HEK293T (cell line): ENCODE measurements at regions not wholly inside any gene's neighbourhood (a gene's known extent, or its start where the extent isn't known, plus 50 kb on each side); places are given as distances from the start of the nearest gene placed in this dataset.

Experiments used
- CTCF ChIA-PET: fragments of 350-600 bp; formaldehyde crosslinking; extraction: SDS; loops from one replicate; lab custom pipeline; 2021; ENCODE audit warnings: antibody characterized with exemption, inconsistent platforms; lab: Yijun Ruan, JAX
- POLR2A ChIA-PET: fragments of 350-600 bp; formaldehyde crosslinking; extraction: SDS; loops from one replicate; lab custom pipeline; 2020; ENCODE audit warnings: antibody characterized with exemption, inconsistent platforms; lab: Yijun Ruan, JAX
- DNase-seq: peaks from one replicate; pipeline ENCODE4 v3.0.0; 2012; ENCODE audit warnings: mixed read lengths; ENCODE audit errors: extremely low spot score
- ARNT ChIP-seq: fragments of 450-650 bp; IDR thresholded peaks from 2 replicates; pipeline ENCODE4 v1.6.1; 2017; ENCODE audit warnings: mild to moderate bottlenecking
- BHLHE40 ChIP-seq: fragments of 450-650 bp; IDR thresholded peaks from 2 replicates; pipeline ENCODE4 v1.6.1; 2016; ENCODE audit warnings: mild to moderate bottlenecking, moderate library complexity, borderline replicate concordance
- CTBP1 ChIP-seq: fragments of 450-650 bp; IDR thresholded peaks from 2 replicates; pipeline ENCODE4 v1.6.1; 2016; ENCODE audit warnings: borderline replicate concordance
- ELF4 ChIP-seq: fragments of 450-650 bp; IDR thresholded peaks from 2 replicates; pipeline ENCODE4 v1.6.1; 2017; ENCODE audit warnings: antibody characterized with exemption
- FOXA1 ChIP-seq: fragments of 450-650 bp; IDR thresholded peaks from 2 replicates; pipeline ENCODE4 v1.6.1; 2016; ENCODE audit warnings: mild to moderate bottlenecking
- FOXK2 ChIP-seq: fragments of 450-650 bp; IDR thresholded peaks from 2 replicates; pipeline ENCODE4 v1.6.1; 2016; ENCODE audit warnings: mild to moderate bottlenecking
- FOXM1 ChIP-seq: fragments of 450-650 bp; IDR thresholded peaks from 2 replicates; pipeline ENCODE4 v1.6.1; 2017; ENCODE audit warnings: mild to moderate bottlenecking, borderline replicate concordance
- HDGF ChIP-seq: fragments of 450-650 bp; IDR thresholded peaks from 2 replicates; pipeline ENCODE4 v1.6.1; 2017; ENCODE audit warnings: antibody characterized with exemption, borderline replicate concordance
- L3MBTL2 ChIP-seq: fragments of 450-650 bp; conservative IDR thresholded peaks from 2 replicates; pipeline ENCODE4 v1.6.1; 2016; ENCODE audit warnings: mild to moderate bottlenecking
- LEF1 ChIP-seq: fragments of 450-650 bp; IDR thresholded peaks from 2 replicates; pipeline ENCODE4 v1.6.1; 2017; ENCODE audit warnings: mild to moderate bottlenecking, borderline replicate concordance
- NFRKB ChIP-seq: fragments of 450-650 bp; IDR thresholded peaks from 2 replicates; pipeline ENCODE4 v1.6.1; 2016; ENCODE audit warnings: mild to moderate bottlenecking, moderate library complexity
- SP1 ChIP-seq: fragments of 450-650 bp; IDR thresholded peaks from 2 replicates; pipeline ENCODE4 v1.6.1; 2017
- SUZ12 ChIP-seq: fragments of 450-650 bp; IDR thresholded peaks from 2 replicates; pipeline ENCODE4 v1.6.1; 2016; ENCODE audit warnings: mild to moderate bottlenecking
- TARDBP ChIP-seq: fragments of 450-650 bp; IDR thresholded peaks from 2 replicates; pipeline ENCODE4 v1.6.1; 2016
- ZNF384 ChIP-seq: fragments of 450-650 bp; IDR thresholded peaks from 2 replicates; pipeline ENCODE4 v1.6.1; 2016
- TF ChIP-seq, protein P1 (sequence below): fragments of 450-650 bp; IDR thresholded peaks from 2 replicates; pipeline ENCODE4 v1.6.1; 2016

DNA sequence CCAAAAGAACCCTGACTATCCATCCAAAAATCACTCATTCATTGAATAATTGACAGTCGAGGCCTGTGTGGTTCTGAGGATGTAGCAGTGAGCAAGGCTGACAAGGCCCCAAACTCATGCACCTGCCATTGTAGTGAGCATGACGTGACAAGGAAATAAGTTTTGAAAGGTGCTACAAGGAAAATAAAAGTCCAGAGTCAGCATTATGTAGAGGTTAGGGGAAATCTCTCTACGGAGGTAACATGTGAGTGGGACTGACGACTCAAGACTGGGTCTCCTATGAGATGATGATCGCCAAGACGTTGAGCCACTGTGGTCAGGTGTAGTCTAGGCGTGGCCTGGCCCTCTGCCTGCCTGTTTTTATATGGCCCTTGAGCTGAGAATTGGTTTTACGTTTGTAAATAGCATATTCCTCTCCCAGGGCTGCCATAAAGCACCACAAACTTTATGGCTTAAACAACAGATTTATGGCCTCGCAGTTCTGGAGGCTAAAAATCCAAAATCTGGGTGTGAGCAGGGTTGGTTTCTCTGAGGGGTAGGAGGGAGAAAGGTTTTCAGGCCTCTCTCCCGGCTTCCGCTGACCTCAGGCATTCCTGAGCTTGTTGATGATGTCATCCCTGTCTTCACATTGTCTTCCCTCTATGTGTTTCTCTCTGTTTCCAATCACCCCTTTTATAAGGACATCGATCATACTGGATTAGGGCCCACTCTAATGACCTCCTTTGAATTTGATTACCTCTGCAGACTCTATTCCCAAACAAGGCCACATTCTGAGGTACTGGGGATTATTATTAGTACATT lies 206.4 kb upstream of the EGFLAM start:
- ChIA-PET CTCF (no interaction called here), POLR2A (no interaction called here)
- DNase-seq: no peak
- TF ChIP-seq NFRKB (no peak), L3MBTL2 (no peak), BHLHE40 (no peak), ELF4 (no peak), CTBP1 (no peak), FOXA1 (no peak), ZNF384 (no peak), SUZ12 (no peak), LEF1 (no peak), FOXM1 (no peak), FOXK2 (no peak), ARNT (no peak), SP1 (no peak), HDGF (no peak), TARDBP (no peak)
- TF ChIP-seq, protein P1, sequence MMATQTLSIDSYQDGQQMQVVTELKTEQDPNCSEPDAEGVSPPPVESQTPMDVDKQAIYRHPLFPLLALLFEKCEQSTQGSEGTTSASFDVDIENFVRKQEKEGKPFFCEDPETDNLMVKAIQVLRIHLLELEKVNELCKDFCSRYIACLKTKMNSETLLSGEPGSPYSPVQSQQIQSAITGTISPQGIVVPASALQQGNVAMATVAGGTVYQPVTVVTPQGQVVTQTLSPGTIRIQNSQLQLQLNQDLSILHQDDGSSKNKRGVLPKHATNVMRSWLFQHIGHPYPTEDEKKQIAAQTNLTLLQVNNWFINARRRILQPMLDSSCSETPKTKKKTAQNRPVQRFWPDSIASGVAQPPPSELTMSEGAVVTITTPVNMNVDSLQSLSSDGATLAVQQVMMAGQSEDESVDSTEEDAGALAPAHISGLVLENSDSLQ: no peak

DNA sequence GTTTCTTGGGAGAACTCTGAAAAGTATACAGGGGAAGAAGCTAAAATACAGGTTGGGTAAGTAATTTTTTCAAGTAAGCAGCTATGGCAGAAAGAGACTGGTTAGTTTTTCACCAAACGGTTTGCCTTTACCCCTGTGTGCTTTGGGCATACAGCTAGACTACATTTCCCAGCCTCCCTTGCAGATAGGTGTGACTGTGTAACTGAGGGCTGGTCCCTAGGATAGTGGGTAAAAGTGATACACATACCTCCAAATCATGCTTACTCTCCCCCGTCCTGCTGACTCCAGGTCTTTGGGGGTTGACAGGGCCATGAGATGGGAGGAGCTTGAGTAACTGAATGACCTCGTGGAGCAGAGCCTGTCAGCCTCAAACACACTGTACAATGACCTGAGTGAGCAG lies 208.6 kb upstream of the GDNF start:
- ChIA-PET CTCF (no interaction called here), POLR2A (no interaction called here)
- TF ChIP-seq ELF4 (no peak), FOXA1 (no peak), LEF1 (no peak), L3MBTL2 (no peak), HDGF (no peak), CTBP1 (no peak), BHLHE40 (no peak), NFRKB (no peak)
- TF ChIP-seq, protein P1: no peak
- no peak for DNase-seq

DNA sequence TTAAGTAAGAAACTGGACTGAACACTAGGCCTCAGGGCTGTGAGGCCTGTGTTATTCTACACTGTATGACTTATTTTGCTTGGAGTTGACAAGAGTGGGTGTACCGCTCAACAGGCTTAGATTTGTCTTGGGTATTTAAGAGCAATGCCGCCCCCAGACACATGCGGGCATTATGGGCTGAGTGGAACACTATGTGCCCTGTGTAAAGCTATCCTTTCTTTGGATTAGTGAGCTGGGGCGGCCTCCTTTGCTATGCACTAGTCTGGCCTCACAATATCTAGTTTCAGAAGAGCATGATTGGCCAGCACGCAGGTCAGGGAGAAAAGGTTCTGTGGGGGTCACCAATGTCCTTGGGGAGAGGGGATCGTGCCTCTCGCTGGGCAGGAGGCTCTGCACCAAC lies 206.3 kb upstream of the GDNF start:
- no peak for DNase-seq
- ChIA-PET CTCF (no interaction called here), POLR2A (no interaction called here)
- TF ChIP-seq TARDBP (no peak), ELF4 (no peak), CTBP1 (no peak), SUZ12 (no peak), HDGF (no peak), FOXK2 (no peak), ZNF384 (no peak), SP1 (no peak), LEF1 (no peak), FOXA1 (no peak), L3MBTL2 (no peak)
- TF ChIP-seq, protein P1: no peak

DNA sequence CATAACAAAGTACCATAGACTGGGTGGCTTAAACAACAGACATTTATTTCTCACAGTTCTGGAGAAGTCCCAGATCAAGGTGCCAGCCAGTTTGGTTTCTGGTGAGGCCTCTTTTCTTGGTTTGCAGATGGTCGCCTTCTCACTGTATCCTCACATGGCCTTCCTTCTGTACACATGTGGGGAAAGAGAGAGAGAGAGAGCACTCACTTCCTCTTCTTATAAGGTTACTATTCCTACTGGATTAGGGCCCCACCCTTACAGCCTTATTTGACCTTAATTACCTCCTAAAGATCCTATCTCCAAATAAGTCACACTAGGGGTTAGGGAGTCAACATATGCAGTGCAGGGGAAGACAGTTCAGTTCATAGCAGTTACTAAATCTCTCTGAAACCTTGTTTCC lies 205.6 kb upstream of the GDNF start:
- ChIA-PET POLR2A (no interaction called here), CTCF (no interaction called here)
- DNase-seq: no peak
- TF ChIP-seq HDGF (no peak), BHLHE40 (no peak), NFRKB (no peak), ELF4 (no peak), FOXM1 (no peak), SUZ12 (no peak), FOXK2 (no peak), L3MBTL2 (no peak), FOXA1 (no peak)
- TF ChIP-seq, protein P1: no peak

DNA sequence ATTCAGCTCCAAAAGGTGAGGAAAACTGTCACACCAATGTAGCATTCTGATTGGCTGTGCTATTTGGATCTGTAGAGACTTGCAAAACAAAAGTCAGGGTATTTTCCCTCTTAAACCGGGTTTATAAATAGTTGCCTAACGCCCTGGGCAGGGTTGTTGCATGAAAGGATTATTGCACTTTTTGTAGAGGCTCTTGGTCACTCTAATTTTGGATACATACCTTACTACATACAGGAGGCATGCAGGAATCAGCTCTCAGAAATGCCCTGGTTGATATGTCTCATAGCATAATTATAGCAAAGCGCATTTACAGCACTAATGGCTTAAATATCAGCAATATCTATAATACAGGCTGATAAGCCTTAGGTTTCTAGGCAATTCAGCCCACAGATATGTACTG lies 200.0 kb upstream of the GDNF start:
- TF ChIP-seq L3MBTL2 (no peak), TARDBP (no peak), ELF4 (no peak), ARNT (no peak)
- CTCF ChIA-PET: no interaction called here
- POLR2A ChIA-PET: no interaction called here
- no peak for DNase-seq

DNA sequence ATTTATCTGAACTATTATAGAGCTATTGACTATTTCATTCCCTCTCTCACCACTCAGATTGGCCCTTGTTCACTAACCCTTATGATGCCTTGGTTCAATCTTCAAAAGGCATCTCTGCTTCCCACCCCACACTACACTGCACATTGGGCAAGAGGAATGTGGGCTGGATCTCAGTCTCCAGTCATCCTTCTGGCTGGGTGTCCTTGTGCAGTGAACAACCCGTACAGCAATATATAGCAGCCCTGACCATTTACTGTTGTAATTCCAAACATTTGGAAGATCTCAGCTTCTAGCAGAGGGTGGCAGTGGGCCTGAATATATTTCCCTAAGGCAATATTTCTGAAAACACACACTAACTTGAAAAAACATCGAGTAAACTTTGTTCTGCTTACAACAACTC lies 199.2 kb upstream of the GDNF start:
- ChIA-PET POLR2A (no interaction called here), CTCF (no interaction called here)
- TF ChIP-seq ARNT: no peak
- TF ChIP-seq TARDBP: no peak
- TF ChIP-seq FOXA1: no peak
- TF ChIP-seq SUZ12: no peak
- no peak for TF ChIP-seq NFRKB
- TF ChIP-seq HDGF: no peak
- TF ChIP-seq L3MBTL2: no peak
- no peak for TF ChIP-seq FOXK2
- TF ChIP-seq SP1: no peak
- TF ChIP-seq FOXM1: no peak
- TF ChIP-seq ELF4: no peak
- DNase-seq: no peak
